SH-SY5Y (cell line): ENCODE measurements at regions not wholly inside any gene's neighbourhood (a gene's known extent, or its start where the extent isn't known, plus 50 kb on each side); places are given as distances from the start of the nearest gene placed in this dataset.

Experiments
- GATA2 ChIP-seq: IDR thresholded peaks from 2 replicates; pipeline ENCODE4 v1.6.1; 2011; ENCODE audit warnings: mild to moderate bottlenecking, low read depth, low read length
- GATA3 ChIP-seq: IDR thresholded peaks from 2 replicates; pipeline ENCODE4 v1.6.1; 2011; ENCODE audit warnings: low read depth, mild to moderate bottlenecking, low read length, moderate library complexity

DNA sequence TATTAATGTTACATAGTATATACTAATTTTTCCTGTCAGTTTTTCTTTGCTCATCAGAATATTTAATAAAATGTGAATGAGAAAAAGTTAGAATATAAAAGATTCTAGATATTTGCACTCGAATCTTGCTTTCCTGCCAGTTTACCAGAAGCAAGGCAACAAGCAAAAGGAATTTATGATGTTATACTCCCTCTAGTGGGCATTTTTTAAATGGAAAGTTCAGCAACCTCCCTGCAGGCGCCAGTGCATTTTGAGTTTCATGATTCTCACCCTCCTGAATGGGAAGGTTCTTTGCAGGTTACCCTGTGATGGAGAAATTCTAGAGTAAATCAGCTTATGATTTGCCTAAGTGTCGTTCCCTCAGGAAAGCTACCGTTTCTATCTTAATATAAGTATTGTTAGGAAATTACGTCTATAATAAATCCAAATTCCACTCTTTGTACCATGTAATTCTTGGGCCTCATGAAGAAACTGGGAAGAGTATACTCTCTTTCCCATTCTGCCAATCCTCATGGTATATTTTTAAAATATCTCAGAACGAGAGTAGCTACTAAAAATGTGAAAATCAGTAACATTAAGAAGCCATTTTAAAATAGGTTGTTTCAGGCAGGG is 350.0 kb downstream of the CRPPA start:
- TF ChIP-seq GATA2 (no peak), GATA3 (no peak)
